ENCODE measurements at regions not wholly inside any gene's neighbourhood (a gene's known extent, or its start where the extent isn't known, plus 50 kb on each side); places are given as distances from the start of the nearest gene placed in this dataset.
"Not testable (repeated sequence)": the region's sequence is repeated elsewhere in the genome, so short reads cannot be mapped to it uniquely, and the experiment has no call there.

DNA sequence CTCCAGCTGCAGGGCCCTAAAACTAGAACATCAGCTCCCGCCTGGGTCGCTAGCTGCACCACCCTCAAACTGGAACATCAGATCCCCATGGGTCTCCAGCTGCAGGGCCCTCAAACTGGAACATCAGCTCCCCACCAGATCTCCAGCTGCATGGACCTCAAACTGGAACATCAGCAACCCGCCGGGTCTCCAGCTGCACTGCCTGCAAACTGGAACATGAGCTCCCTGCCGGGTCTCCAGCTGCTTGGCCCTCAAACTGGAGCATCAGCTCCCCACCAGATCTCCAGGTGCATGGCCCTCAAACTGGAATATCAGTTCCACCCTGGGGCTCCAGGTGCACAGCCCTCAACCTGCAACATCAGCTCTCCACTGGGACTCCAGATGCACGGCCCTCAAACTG, 82.7 kb downstream of the TFRC start:
- DNase-seq; H3K36me3 ChIP-seq; H3K4me3 ChIP-seq (ENCODE audit: low read depth, low read length); H3K4me1 ChIP-seq; H3K9me3 ChIP-seq; H3K27me3 ChIP-seq: not testable (repeated sequence)

DNA sequence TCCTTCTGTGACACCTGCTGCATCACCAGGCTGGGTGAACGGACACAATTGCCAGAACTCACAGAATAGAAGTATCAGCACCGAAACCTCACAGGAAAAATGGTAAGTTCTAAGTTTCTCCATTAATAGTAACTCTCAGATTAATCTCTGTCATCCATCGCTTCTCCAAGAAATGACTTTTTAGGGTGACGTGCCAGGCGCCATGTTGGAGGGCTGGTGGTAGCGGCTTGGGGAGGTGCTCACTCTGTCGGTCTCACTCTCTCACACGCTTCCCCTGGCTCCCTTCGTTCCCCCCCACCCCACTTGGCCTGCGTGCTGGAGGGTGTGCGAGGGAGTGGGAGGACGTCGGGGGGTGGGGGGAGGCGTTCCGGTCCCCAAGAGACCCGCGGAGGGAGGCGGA, 85.6 kb downstream of the TFRC start:
- H3K9me3 ChIP-seq; H3K36me3 ChIP-seq; DNase-seq; H3K27me3 ChIP-seq; H3K4me1 ChIP-seq; H3K4me3 ChIP-seq (ENCODE audit: low read depth, low read length): not testable (repeated sequence)

DNA sequence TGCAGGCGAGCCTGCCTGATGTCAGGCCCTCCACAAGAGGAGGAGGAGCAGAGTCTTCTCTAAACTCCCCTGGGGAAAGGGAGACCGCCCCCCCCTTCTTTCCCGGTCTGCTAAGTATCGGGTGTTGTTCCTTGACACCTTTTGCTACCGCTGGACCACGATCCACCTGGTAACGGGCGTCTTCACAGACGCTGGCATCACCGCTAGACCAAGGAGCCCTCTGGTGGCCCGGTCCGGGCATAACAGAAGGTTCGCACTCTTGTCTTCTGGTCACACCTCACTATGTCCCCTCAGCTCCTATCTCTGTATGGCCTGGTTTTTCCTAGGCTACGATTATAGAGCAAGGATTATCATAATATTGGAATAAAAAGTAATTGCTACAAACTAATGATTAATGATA, 86.0 kb upstream of the TNK2 start:
- not testable (repeated sequence) for H3K4me1 ChIP-seq; H3K4me3 ChIP-seq (ENCODE audit: low read depth, low read length); H3K9me3 ChIP-seq; H3K27me3 ChIP-seq; H3K36me3 ChIP-seq
- peak; percentile 70 for DNase-seq
- TF ChIP-seq, protein P1, sequence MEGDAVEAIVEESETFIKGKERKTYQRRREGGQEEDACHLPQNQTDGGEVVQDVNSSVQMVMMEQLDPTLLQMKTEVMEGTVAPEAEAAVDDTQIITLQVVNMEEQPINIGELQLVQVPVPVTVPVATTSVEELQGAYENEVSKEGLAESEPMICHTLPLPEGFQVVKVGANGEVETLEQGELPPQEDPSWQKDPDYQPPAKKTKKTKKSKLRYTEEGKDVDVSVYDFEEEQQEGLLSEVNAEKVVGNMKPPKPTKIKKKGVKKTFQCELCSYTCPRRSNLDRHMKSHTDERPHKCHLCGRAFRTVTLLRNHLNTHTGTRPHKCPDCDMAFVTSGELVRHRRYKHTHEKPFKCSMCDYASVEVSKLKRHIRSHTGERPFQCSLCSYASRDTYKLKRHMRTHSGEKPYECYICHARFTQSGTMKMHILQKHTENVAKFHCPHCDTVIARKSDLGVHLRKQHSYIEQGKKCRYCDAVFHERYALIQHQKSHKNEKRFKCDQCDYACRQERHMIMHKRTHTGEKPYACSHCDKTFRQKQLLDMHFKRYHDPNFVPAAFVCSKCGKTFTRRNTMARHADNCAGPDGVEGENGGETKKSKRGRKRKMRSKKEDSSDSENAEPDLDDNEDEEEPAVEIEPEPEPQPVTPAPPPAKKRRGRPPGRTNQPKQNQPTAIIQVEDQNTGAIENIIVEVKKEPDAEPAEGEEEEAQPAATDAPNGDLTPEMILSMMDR (IDR thresholded peaks at IDR 0.05; ENCODE audit: low read depth, low read length), result peak; percentile 48

DNA sequence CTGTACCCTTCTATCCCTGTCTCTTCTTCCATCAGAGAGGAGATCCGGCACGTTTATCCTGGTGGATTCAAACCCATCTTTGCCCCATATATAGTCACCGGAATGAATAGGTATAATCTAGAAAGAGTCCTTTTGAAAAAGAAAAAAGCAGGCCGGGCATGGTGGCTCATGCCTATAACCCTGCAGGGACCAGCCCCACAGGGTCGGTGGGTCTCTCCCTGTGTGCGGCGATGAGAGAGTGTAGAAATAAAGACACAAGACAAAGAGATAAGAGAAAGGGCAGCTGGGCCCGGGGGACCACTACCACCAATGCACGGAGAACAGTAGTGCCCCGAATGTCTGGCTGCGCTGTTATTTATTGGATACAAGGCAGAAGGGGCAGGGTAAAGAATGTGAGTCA, 85.3 kb upstream of the TNK2 start:
- H3K4me3 ChIP-seq (ENCODE audit: low read depth, low read length); DNase-seq; H3K9me3 ChIP-seq; H3K27me3 ChIP-seq; H3K4me1 ChIP-seq; H3K36me3 ChIP-seq: not testable (repeated sequence)

DNA sequence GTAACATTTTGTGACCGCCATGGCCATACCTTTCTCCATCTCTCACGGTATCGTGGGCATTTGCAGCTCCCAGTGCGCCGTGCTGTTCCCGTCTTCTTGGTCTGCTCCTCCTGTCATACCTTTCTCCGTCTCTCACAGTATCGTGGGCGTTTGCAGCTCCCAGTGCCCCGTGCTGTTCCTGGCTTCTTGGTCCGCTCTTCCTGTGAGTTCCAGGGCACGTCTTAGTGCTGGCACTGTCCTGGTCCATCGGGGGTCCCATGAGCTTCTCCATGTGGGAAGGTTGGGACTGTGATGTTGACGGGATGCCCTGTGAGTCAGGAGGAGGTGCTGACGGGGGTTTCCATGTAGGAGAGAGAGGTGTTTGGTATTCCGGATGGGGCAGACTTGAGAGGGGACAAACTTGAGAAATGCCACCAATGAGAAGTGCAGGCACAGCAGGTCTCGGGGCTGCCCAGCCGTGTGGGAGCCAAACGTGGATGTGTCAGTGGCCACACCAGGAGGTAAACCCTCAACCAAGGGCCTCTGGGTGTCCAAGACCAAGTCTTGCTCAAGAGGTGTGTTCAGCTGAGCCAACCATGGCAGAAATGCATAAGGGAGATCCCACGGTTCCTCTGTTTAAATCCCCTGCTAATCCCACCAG, 84.7 kb upstream of the TNK2 start:
- not testable (repeated sequence) for H3K27me3 ChIP-seq; DNase-seq; H3K4me1 ChIP-seq; H3K9me3 ChIP-seq; H3K36me3 ChIP-seq; H3K4me3 ChIP-seq (ENCODE audit: low read depth, low read length)

DNA sequence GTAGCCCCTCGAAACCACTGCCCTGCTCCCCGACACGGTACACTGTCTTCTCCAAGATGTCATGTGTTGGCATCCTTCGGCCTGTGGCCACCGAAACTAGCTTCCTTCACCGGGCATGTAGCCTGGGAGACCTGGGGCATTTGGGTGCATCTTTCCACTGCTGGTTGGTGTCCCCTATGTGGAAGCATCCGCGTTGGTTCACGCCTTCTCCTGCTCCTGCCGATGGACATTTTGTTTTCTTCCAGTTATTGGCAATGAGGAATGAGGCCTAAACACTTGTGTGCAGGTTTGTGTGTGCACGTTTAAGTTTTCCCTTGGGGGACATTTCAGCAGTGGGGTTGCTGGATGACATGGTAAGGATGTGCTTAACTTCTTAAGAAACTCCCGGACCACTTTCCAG, 83.6 kb upstream of the TNK2 start:
- not testable (repeated sequence) for DNase-seq; H3K4me3 ChIP-seq (ENCODE audit: low read depth, low read length); H3K36me3 ChIP-seq; H3K9me3 ChIP-seq; H3K27me3 ChIP-seq; H3K4me1 ChIP-seq

DNA sequence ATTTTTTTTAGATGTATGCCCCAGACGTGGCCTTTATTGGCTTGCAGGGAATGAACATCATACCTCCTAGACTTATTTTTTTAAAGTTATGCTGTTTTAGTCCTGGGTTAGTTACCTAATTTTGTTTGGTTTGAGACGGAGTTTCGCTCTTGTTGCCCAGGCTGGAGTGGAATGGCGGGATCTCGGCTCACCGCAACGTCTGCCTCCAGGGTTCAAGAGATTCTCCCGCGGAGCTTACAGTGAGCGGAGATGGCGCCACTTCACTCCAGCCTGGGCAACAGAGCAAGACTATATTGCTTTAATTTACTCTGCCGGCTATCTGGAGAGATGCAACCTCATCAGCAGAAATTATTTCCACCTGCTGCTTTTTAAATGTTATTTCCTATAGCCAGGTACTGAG, 82.9 kb upstream of the TNK2 start:
- H3K36me3 ChIP-seq; H3K9me3 ChIP-seq; DNase-seq; H3K4me1 ChIP-seq; H3K4me3 ChIP-seq (ENCODE audit: low read depth, low read length); H3K27me3 ChIP-seq: not testable (repeated sequence)

DNA sequence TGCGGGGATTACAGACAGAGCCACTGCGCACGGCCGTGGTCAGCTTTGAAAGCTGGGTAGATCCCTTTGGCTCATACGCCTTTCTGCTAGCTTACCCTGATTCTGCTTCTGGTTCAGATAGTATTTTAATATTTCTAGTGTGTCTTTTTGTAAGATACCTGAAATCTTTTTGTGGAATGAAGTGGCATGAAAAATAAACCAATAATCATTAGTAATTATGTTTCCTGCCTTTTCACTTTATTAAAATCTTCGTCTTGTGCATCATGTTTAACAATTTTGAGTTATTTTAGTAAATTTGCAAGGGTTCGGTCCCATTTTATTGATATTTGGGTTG, 82.5 kb upstream of the TNK2 start:
- peak overlapping the region; percentile 68 for H3K4me3 ChIP-seq (ENCODE audit: low read depth, low read length)
- H3K27me3 ChIP-seq, H3K9me3 ChIP-seq, H3K36me3 ChIP-seq, DNase-seq, H3K4me1 ChIP-seq: not testable (repeated sequence)

DNA sequence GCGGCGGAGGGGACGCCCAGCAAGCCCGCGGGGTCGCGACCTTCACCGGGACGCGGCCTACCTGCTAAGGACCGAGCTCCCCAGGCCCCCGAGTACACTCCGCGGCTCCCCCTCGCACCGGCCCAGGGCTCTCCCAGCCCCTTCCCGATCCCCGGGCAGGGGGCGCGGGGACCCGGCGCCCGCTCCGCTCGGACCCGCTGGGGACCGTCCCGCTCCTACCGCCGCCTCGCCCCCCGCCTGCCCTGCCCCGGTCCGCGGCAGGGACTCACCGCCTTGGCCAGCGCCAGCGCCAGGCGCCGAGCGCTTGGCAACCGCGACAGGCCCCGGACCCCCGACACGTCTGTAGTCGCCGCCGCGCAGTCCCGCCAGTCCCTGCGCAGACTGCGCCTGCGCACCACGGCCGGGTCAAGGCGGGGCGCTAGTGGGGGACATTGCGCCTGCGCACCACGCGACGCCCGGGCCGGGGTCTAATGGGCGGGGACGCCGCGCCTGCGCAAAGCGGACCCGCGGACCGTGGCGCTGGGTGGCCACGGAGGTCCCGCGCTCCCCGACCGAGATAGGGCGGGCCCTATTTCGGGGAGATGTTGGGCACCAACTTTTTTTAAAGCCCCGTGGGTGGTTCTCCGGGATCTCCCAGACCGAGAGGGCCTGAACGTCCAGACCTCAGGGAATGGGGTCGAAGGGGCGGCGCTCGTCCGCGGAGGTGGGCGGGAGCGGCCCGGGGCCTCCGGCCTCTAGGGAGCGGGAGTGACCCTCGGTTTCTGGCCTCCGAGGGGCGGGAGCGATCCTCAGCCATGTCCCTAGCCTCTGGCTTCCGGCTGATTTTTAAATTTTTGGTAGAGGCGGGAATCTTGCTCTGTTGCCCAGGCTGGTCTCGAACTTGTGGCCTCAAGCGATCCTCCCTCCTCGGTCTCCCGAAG, 81.8 kb upstream of the TNK2 start:
- peak; percentile 98 for DNase-seq
- not testable (repeated sequence) for H3K36me3 ChIP-seq, H3K4me1 ChIP-seq, H3K9me3 ChIP-seq, H3K27me3 ChIP-seq
- peak overlapping the region; percentile 68 for H3K4me3 ChIP-seq (ENCODE audit: low read depth, low read length)

DNA sequence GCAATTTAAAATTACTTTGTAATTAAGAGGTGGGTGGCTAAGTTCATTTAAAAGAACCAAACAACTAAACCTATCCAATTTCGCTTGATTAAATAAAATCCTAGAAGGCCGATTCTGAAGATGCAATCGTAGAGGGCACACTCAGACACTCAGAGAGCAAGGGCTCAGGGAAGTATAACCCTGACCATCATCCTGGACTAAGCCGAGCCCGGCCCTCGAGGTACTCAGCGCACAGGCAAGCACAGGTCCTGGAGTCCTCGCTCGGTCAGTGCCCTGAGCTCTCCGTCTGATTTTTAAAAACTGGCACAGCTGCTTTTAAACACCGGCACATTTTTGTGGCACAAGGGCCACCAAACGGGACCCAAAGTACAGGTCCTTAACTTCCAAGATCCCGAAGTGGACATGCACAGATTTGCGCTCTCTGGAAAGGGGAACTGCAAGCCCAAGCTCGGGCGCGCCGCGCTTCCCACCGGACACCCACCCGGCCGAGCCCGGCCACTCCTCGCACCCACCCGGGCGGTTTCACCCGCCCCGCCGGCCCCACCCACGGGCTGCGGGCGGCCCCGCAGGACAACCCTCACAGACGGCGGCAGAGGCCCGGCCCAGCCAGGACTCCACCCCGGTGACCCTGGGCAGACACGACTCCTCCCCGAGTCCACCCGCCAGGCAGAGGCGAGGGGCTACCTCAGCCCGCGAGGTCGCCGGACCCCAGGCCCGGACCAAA, 81.0 kb upstream of the TNK2 start:
- peak; percentile 35 for DNase-seq

DNA sequence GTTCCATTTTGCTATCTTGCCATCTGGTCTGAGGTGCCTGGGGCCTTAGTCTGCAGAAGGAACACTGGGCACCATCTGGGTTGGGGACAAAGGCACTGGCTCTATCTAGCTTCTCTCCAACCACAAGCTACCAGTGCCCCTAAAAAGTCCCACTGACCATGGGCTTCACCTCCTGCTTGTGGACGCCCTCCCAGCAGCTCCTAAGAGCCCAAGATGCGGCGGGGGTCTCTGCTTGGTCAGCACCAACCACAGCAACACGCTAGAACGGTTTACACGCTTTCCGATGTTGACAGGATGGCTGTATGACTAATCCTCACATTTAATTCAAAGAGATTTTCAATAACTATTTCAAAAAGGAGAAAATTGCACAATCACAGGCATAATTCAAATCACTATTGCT, 80.4 kb upstream of the TNK2 start:
- H3K4me3 ChIP-seq (ENCODE audit: low read depth, low read length), result peak overlapping the region; percentile 39
- not testable (repeated sequence) for H3K9me3 ChIP-seq, H3K27me3 ChIP-seq, H3K36me3 ChIP-seq, H3K4me1 ChIP-seq, DNase-seq

More for the DNA sequence above, 81.0 kb upstream of the TNK2 start:
- not testable (repeated sequence) for H3K36me3 ChIP-seq, H3K27me3 ChIP-seq, H3K9me3 ChIP-seq, H3K4me1 ChIP-seq
- H3K4me3 ChIP-seq (ENCODE audit: low read depth, low read length), result peak overlapping the region; percentile 58

DNA sequence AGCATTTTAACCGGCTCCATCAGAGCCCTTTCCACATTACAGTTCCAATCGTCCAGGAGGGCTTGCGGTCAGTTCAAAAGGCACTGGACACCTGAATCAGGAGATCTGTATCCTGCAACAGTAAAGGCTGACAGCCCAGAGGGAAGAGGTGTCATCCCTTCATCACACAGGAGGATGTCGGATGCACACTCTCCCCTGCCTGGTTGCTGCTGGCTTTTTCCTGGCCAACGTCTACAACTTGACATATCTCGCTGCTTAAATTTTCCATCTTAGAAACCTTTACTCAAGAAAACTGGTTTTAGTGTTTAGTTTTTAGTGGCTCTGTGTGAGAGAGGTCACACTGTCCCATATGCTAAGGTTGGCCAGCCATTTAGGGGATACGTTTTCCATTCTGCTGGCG, 78.7 kb upstream of the TNK2 start:
- H3K36me3 ChIP-seq; H3K4me3 ChIP-seq (ENCODE audit: low read depth, low read length); H3K9me3 ChIP-seq; DNase-seq; H3K27me3 ChIP-seq; H3K4me1 ChIP-seq: not testable (repeated sequence)

DNA sequence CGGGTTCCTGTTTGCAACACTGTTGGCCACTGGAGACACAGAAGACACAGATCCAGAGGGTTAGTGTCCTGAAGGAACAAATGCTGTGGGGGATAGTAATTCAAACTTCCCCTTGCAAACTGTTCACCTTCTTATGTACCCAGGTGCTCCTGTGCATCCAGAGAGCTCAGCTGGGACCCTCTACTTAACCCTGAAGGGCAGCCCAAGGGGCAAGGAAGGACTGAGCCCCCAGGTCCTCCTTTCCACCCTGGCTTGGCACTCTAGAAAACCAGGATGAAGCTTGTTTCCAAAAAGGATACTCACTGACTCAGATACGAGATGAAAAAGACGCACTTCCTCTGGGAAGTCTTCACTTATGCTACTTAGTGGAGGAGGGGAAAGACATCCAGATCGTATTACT, 78.2 kb upstream of the TNK2 start:
- not testable (repeated sequence) for H3K9me3 ChIP-seq; H3K4me1 ChIP-seq; H3K36me3 ChIP-seq; DNase-seq; H3K4me3 ChIP-seq (ENCODE audit: low read depth, low read length); H3K27me3 ChIP-seq

DNA sequence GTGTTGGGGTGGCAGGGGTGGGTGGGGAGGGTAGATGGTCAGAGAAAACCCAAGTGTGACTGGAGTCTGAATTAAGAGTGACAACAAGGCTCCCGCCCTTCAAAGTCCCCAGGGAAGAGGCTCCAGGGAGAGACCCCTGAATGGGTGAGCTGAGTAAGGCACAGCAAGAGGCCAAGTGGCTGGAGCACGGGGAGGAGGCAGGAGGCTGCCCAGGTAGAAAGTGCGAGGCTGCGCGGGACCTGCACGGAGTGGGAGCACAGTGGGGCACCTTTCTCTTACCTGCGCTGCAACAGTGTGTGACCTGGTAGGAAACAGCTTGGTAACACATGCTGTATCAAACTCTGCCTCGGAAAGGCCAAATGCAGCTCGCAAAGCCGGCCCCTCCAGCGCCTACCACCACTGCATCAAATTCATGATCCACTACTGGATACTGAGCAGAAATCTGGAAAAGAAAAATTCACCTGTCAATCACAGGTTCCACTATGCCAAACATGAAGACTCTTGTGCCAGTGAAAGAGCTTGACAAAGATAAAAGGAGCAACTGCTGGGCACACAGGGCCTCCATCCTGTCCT, 77.1 kb upstream of the TNK2 start:
- not testable (repeated sequence) for H3K4me3 ChIP-seq (ENCODE audit: low read depth, low read length); H3K27me3 ChIP-seq; H3K36me3 ChIP-seq; DNase-seq; H3K4me1 ChIP-seq; H3K9me3 ChIP-seq
